Ovary (tissue), 7 donors: ENCODE measurements at regions not wholly inside any gene's neighbourhood (a gene's known extent, or its start where the extent isn't known, plus 50 kb on each side); places are given as distances from the start of the nearest gene placed in this dataset.

Experiments
- DNase-seq, 5 donors: peaks; one replicate each; pipeline ENCODE4 v3.0.0-alpha.2; 2019 to 2020
- H3K27ac ChIP-seq, 2 donors: fragments of 200-600 bp; one replicate each; pipeline versions ENCODE4 v1.5.1 to v1.8.0; 2019 to 2022
- H3K27me3 ChIP-seq: fragments of 200-600 bp; one replicate; pipeline ENCODE4 v1.8.0; 2022
- H3K36me3 ChIP-seq: fragments of 200-600 bp; sonication (generic); one replicate; pipeline ENCODE4 v1.5.1; 2019
- H3K4me1 ChIP-seq: one replicate; pipeline ENCODE4 v1.8.1; 2013; ENCODE audit warnings: mild to moderate bottlenecking, moderate library complexity; ENCODE audit not compliant: insufficient read depth
- H3K4me3 ChIP-seq: fragments of 200-600 bp; sonication (generic); one replicate; pipeline ENCODE4 v1.5.1; 2017
- H3K9me3 ChIP-seq, 2 donors: fragments of 200-600 bp in 1 of 2; sonication (generic) in 1 of 2; one replicate each; pipeline versions ENCODE4 v1.5.1 to v1.8.1; 2013 to 2019; ENCODE audit warnings: mild to moderate bottlenecking in 1 of 2, moderate library complexity in 1 of 2
- EP300 ChIP-seq: sonication (generic); formaldehyde crosslinking; IDR thresholded peaks from one replicate; pipeline ENCODE4 v1.6.1; 2017; ENCODE audit warnings: antibody characterized with exemption
- POLR2A ChIP-seq: fragments of 450-650 bp; IDR thresholded peaks from one replicate; pipeline ENCODE4 v1.6.1; 2017; ENCODE audit warnings: antibody characterized with exemption, mild to moderate bottlenecking, moderate library complexity
- WGBS, 3 donors: extraction: QIAGEN DNeasy Blood & Tissue Kit in 1 of 3; methylation state at CpG; one replicate each; pipeline versions ENCODE4 v1.1.5 to v1.1.7; 2013 to 2017; 5-methylcytosine and 5-hydroxymethylcytosine counted together
- intact Hi-C, 4 donors: fragments of 100-400 bp; cut with DNase I; formaldehyde crosslinking; loops; one replicate each; pipeline versions ENCODE4 v1.11.0 to v1.15.1; 2022 to 2023
- TF ChIP-seq, protein P1 (sequence below), 3 donors: fragments of 450-650 bp in 2 of 3; fragments of 200-600 bp in 1 of 3; IDR thresholded peaks; one replicate each; pipeline versions ENCODE4 v1.5.1 to v1.8.0; 2016 to 2022; ENCODE audit warnings: antibody characterized with exemption in 3 of 3, mild to moderate bottlenecking in 1 of 3
- donor health status: DM: no; HTN: no; CAD: no; lungs with moderate emphysema.
- donor health status: DM: no; HTN: no; CAD: no.
- donor health status: Bipolar disorder and iron deficiency.
- donor health status: DM: no; HTN: no; CAD: no.
- donor health status: DM: yes; HTN: yes; CAD: no.

DNA sequence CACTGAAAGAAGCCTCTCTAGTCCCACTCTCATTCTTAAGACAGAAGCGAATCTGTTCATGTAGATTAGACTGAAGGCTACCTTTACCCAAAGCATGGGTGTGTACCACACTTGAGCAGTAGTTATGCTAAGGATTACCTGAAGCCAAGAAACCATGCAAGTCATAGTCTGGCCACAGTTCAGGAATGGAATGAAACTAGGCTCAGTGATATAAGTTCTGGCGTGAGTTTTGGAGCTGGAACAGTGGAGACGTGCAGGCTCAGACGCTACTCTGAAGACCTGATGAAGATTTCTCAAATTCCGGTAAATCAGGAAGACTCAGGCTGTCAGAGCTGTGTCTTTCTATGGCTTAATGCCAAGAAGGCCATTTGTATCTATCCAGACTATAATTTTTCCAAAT is 219.9 kb downstream of the HDGFL1 start:
- no peaks in the 10 kb centered on the region for H3K9me3 ChIP-seq
- H3K4me3 ChIP-seq = no peak overlapping the region
- no peak for TF ChIP-seq POLR2A
- no peak for TF ChIP-seq EP300
- TF ChIP-seq, protein P1, sequence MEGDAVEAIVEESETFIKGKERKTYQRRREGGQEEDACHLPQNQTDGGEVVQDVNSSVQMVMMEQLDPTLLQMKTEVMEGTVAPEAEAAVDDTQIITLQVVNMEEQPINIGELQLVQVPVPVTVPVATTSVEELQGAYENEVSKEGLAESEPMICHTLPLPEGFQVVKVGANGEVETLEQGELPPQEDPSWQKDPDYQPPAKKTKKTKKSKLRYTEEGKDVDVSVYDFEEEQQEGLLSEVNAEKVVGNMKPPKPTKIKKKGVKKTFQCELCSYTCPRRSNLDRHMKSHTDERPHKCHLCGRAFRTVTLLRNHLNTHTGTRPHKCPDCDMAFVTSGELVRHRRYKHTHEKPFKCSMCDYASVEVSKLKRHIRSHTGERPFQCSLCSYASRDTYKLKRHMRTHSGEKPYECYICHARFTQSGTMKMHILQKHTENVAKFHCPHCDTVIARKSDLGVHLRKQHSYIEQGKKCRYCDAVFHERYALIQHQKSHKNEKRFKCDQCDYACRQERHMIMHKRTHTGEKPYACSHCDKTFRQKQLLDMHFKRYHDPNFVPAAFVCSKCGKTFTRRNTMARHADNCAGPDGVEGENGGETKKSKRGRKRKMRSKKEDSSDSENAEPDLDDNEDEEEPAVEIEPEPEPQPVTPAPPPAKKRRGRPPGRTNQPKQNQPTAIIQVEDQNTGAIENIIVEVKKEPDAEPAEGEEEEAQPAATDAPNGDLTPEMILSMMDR (IDR thresholded peaks at IDR 0.05) = no peak
- no peak for DNase-seq
- H3K27me3 ChIP-seq = no peaks in the 10 kb centered on the region
- H3K36me3 ChIP-seq = no peaks in the 10 kb centered on the region
- 87 to 93% (median 92%) methylated on average over 5 of the region's 5 CpGs for WGBS, 3 donors
- H3K4me1 ChIP-seq = no peaks in the 10 kb centered on the region
- H3K27ac ChIP-seq = no peak overlapping the region
- intact Hi-C loops = no loop called here

DNA sequence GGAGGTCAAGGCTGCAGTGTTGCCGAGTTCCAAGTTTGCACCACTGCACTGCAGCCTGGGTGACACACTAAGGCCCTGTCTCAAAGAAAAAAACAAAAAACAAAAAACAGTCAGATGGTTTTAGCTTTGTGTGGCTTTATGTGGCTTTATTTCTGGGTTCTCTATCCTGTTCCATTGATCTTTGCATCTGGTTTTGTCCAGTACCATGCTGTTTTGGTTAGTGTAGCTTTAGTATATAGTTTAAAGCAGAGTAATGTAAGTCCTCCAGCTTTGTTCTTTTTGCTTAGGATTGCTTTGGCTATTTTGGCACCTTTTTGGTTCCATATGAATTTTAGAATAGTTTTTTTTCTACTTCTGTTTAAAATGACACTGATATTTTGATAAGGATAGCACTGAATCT is 225.5 kb downstream of the HDGFL1 start:
- no peak overlapping the region for H3K4me3 ChIP-seq
- intact Hi-C loops = no loop called here
- 88 to 94% (median 92%) methylated on average over 1 of the region's 1 CpG for WGBS, 3 donors
- DNase-seq = no peak
- no peaks in the 10 kb centered on the region for H3K4me1 ChIP-seq
- H3K27me3 ChIP-seq = no peaks in the 10 kb centered on the region
- H3K27ac ChIP-seq = no peak overlapping the region
- TF ChIP-seq EP300 (no peak), POLR2A (no peak)
- TF ChIP-seq, protein P1 (IDR thresholded peaks at IDR 0.05) = no peak
- no peaks in the 10 kb centered on the region for H3K9me3 ChIP-seq
- no peaks in the 10 kb centered on the region for H3K36me3 ChIP-seq

DNA sequence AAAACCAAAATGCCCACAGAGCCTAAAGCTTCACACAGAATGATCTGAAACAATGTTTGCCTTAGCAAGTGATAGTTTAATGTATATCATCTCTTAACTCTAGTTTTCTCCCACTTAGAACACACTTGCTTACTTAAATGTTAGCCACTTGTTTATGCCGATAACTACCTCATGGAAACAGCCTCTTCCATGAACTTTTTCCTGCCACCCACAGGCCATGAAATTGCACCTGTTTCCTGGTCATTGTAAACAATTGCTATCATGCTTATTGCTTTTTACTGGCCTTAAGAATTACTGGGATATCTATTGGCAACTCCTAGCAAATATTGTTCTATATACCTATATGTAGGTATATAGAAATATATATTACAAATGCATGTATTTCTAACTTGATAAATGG is 231.1 kb downstream of the HDGFL1 start:
- H3K4me1 ChIP-seq = no peaks in the 10 kb centered on the region
- no peaks in the 10 kb centered on the region for H3K9me3 ChIP-seq
- no peak for TF ChIP-seq EP300
- TF ChIP-seq POLR2A = no peak
- TF ChIP-seq, protein P1 (IDR thresholded peaks at IDR 0.05) = no peak
- no peak overlapping the region for H3K4me3 ChIP-seq
- H3K27me3 ChIP-seq = no peaks in the 10 kb centered on the region
- 89 to 94% (median 91%) methylated on average over 1 of the region's 1 CpG for whole genome bisulfite sequencing, 3 donors
- H3K36me3 ChIP-seq = no peaks in the 10 kb centered on the region
- H3K27ac ChIP-seq = no peak overlapping the region
- intact Hi-C loops = no loop called here
- no peak for DNase-seq

DNA sequence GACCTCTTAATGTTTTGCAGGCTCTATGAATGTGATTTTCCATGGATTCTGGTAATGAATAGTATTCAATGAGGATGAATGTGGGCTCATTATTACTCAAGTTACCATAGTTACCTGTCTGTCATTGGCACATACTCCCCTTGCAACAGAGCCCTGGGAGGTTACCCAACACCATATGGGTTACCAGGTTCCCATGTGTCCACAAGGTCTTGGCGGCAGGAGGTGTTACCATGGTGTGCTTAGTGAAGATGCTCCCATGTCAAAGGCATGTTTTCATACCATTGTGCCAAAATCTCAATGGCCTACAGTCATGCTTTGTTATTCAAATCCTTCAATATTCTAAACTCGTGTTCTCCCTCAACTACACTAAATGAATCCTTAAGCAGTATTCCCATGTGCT is 232.5 kb downstream of the HDGFL1 start:
- no peak for TF ChIP-seq EP300
- no peak for TF ChIP-seq POLR2A
- TF ChIP-seq, protein P1 (IDR thresholded peaks at IDR 0.05) = no peak
- WGBS, 3 donors = 95 to 98% (median 95%) methylated on average over 2 of the region's 2 CpGs
- Histone ChIP-seq H3K36me3 (no peaks in the 10 kb centered on the region), H3K27me3 (no peaks in the 10 kb centered on the region), H3K9me3 (no peaks in the 10 kb centered on the region), H3K27ac (no peak overlapping the region), H3K4me3 (no peak overlapping the region), H3K4me1 (peaks cover 4% of the 10 kb centered on the region)
- intact Hi-C loops = no loop called here
- no peak for DNase-seq
